VCaP (cell line): ENCODE measurements at regions not wholly inside any gene's neighbourhood (a gene's known extent, or its start where the extent isn't known, plus 50 kb on each side); places are given as distances from the start of the nearest gene placed in this dataset.

Experiments
- H3K27ac ChIP-seq: fragments of 450-650 bp; 2 replicates; pipeline ENCODE4 v1.5.1; 2017
- CTCF ChIP-seq: fragments of 450-650 bp; conservative IDR thresholded peaks from 2 replicates; pipeline ENCODE4 v1.5.1; 2017; ENCODE audit warnings: mild to moderate bottlenecking, moderate library complexity

GRCh38 chr12:74685385-74685784 lies 147.8 kb downstream of the ATXN7L3B start:
- TF ChIP-seq CTCF = no peak
- no peak overlapping the region for H3K27ac ChIP-seq

- H3K27ac ChIP-seq = no peak overlapping the region
- peak; percentile 82 for TF ChIP-seq CTCF
Observed at GRCh38 chr12:74689071-74689655, 151.5 kb downstream of the ATXN7L3B start.

GRCh38 chr12:74689929-74690328 lies 152.3 kb downstream of the ATXN7L3B start:
- TF ChIP-seq CTCF = no peak
- no peak overlapping the region for H3K27ac ChIP-seq

- TF ChIP-seq CTCF = no peak
- no peak overlapping the region for H3K27ac ChIP-seq
Observed at GRCh38 chr12:74719447-74719846, 181.8 kb downstream of the ATXN7L3B start.

- H3K27ac ChIP-seq = no peak overlapping the region
- no peak for TF ChIP-seq CTCF
Observed at GRCh38 chr12:74722709-74723108, 185.1 kb downstream of the ATXN7L3B start.

GRCh38 chr12:74725154-74725553 lies 187.5 kb downstream of the ATXN7L3B start:
- H3K27ac ChIP-seq = no peak overlapping the region
- no peak for TF ChIP-seq CTCF

- no peak for TF ChIP-seq CTCF
- H3K27ac ChIP-seq = no peak overlapping the region
Observed at GRCh38 chr12:74728006-74728405, 190.4 kb downstream of the ATXN7L3B start.
